ENCODE measurements at regions not wholly inside any gene's neighbourhood (a gene's known extent, or its start where the extent isn't known, plus 50 kb on each side); places are given as distances from the start of the nearest gene placed in this dataset.
"Not testable (repeated sequence)": the region's sequence is repeated elsewhere in the genome, so short reads cannot be mapped to it uniquely, and the experiment has no call there.

DNA sequence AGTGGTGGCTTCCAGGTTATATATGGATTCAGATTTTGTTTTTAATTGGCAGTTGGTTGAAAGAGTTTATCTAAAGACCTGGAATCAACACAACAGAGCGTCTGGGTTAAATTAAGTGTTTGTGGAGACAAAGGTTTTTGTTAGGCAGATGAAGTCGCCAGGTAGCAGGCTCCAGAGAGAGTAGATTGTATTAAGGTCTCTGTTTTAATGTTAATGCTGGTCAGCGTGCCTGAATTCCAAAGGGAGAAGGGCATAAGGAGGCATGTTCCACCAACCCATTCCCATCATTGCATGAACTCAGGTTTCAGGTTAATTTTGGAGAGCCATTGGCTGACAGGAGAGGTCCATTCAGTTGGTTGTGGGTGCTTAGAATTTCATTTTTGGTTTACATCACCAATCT, 744.1 kb upstream of the GJE1 start:
- DNase-seq (ENCODE audit: low spot score) = no peak
- Histone ChIP-seq H3K4me3 (no peak overlapping the region), H3K27me3 (replicated peaks; ENCODE audit: insufficient read depth) (no peaks in the 10 kb centered on the region), H3K36me3 (no peaks in the 10 kb centered on the region), H3K4me1 (replicated peaks) (no peaks in the 10 kb centered on the region), H3K27ac (no peak overlapping the region), H3K9me3 (no peaks in the 10 kb centered on the region)
- no peak for TF ChIP-seq POLR2A (IDR thresholded peaks at IDR 0.05)
- no peak for TF ChIP-seq POLR2AphosphoS5 (IDR thresholded peaks at IDR 0.05)
- TF ChIP-seq, protein P1, sequence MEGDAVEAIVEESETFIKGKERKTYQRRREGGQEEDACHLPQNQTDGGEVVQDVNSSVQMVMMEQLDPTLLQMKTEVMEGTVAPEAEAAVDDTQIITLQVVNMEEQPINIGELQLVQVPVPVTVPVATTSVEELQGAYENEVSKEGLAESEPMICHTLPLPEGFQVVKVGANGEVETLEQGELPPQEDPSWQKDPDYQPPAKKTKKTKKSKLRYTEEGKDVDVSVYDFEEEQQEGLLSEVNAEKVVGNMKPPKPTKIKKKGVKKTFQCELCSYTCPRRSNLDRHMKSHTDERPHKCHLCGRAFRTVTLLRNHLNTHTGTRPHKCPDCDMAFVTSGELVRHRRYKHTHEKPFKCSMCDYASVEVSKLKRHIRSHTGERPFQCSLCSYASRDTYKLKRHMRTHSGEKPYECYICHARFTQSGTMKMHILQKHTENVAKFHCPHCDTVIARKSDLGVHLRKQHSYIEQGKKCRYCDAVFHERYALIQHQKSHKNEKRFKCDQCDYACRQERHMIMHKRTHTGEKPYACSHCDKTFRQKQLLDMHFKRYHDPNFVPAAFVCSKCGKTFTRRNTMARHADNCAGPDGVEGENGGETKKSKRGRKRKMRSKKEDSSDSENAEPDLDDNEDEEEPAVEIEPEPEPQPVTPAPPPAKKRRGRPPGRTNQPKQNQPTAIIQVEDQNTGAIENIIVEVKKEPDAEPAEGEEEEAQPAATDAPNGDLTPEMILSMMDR (IDR thresholded peaks at IDR 0.05) = no peak
- WGBS = 97% methylated on average over 3 of the region's 3 CpGs
- intact Hi-C loops (cut with DNase I) = no loop called here

DNA sequence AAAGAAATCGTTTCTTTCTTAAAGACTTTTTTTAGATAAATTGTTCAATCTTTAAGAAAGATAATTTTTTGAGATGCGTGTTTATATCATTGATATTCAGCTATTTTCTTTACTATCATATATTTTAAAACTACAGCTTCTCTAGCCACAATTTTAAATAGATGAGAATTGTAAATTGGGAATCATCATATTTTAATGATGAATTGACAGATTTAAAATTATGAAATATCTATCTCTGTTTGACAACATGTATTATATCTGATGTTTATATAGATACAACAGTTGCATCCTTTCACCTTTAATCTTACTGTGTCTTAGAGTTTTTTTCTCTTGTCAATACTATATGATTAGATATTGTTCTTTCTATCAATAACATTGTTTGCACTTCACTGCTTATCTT, 762.3 kb upstream of the GJE1 start:
- no peak for DNase-seq (ENCODE audit: low spot score)
- no peaks in the 10 kb centered on the region for H3K4me1 ChIP-seq (replicated peaks)
- TF ChIP-seq POLR2A (IDR thresholded peaks at IDR 0.05) (no peak), POLR2AphosphoS5 (IDR thresholded peaks at IDR 0.05) (no peak)
- TF ChIP-seq, protein P1 (IDR thresholded peaks at IDR 0.05) = no peak
- H3K27ac ChIP-seq = no peak overlapping the region
- H3K4me3 ChIP-seq = no peak overlapping the region
- whole genome bisulfite sequencing = 95% methylated on average over 2 of the region's 2 CpGs
- no peaks in the 10 kb centered on the region for H3K36me3 ChIP-seq
- no peaks in the 10 kb centered on the region for H3K27me3 ChIP-seq (replicated peaks; ENCODE audit: insufficient read depth)
- H3K9me3 ChIP-seq = no peaks in the 10 kb centered on the region
- intact Hi-C loops (cut with DNase I) = no loop called here

DNA sequence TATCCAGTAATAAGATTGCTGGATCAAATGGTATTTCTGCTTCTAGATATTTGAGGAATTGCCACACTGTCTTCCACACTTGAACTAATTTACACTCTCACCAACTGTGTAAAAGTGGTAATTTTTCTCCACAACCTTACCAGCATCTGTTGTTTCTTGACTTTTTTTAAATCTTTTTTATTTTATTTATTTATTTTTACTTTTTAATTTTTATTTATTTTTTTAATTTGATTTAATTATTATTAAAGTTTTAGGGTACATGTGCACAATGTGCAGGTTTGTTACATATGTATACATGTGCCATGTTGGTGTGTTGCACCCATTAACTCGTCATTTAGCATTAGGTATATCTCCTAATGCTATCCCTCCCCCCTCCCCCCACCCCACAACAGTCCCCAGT, 765.9 kb upstream of the GJE1 start:
- H3K27me3 ChIP-seq (replicated peaks; ENCODE audit: insufficient read depth); H3K4me3 ChIP-seq; DNase-seq (ENCODE audit: low spot score); intact Hi-C loops (cut with DNase I); H3K4me1 ChIP-seq (replicated peaks); H3K36me3 ChIP-seq; H3K9me3 ChIP-seq; H3K27ac ChIP-seq: not testable (repeated sequence)
- 100% methylated on average over 1 of the region's 1 CpG for WGBS

DNA sequence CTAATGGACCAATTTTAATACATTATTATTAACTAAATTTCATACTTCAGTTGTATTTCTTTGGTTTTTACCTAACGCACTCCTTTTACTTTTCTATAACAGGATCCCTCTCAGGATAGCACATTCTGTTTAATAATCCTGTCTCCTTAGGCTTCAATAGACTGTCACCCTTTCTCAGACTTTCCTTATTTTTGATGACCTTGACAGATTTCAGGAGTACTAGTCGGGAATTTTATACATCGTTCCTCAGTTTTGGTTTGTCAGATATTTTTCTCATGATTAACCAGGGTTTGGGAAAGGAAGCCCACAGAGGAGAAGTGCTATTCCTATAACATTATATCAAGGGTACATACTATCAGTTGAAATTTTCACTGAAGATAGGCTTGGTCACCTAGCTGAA, 768.0 kb upstream of the GJE1 start:
- Histone ChIP-seq H3K9me3 (no peaks in the 10 kb centered on the region), H3K27ac (no peak overlapping the region), H3K4me3 (no peak overlapping the region), H3K27me3 (replicated peaks; ENCODE audit: insufficient read depth) (no peaks in the 10 kb centered on the region), H3K36me3 (no peaks in the 10 kb centered on the region), H3K4me1 (replicated peaks) (no peaks in the 10 kb centered on the region)
- 90% methylated on average over 3 of the region's 3 CpGs for WGBS
- TF ChIP-seq, protein P1 (IDR thresholded peaks at IDR 0.05) = no peak
- TF ChIP-seq POLR2AphosphoS5 (IDR thresholded peaks at IDR 0.05) (no peak), POLR2A (IDR thresholded peaks at IDR 0.05) (no peak)
- DNase-seq (ENCODE audit: low spot score) = no peak
- intact Hi-C loops (cut with DNase I) = no loop called here

DNA sequence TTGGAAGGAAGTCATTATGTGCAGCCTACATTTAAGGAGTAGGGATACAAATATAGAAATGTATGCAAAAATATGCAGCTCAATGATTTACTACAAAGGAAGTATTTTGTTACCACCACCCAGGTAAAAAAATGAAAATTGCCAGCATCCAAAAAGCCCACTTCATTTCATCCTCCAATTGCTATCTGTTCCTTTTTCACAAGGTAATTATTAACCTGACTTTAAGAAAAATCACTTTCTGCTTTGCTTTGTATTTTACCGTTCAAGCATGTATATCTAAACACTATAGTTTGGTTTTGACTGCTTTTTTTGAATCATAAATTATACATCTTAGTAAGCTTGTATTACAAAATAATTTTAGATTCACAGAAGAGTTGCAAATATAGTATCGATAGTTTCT, 768.5 kb upstream of the GJE1 start:
- Histone ChIP-seq H3K27me3 (replicated peaks; ENCODE audit: insufficient read depth) (no peaks in the 10 kb centered on the region), H3K4me3 (no peak overlapping the region), H3K27ac (no peak overlapping the region), H3K9me3 (no peaks in the 10 kb centered on the region), H3K4me1 (replicated peaks) (no peaks in the 10 kb centered on the region), H3K36me3 (no peaks in the 10 kb centered on the region)
- intact Hi-C loops (cut with DNase I) = no loop called here
- TF ChIP-seq, protein P1 (IDR thresholded peaks at IDR 0.05) = no peak
- TF ChIP-seq POLR2AphosphoS5 (IDR thresholded peaks at IDR 0.05) (no peak), POLR2A (IDR thresholded peaks at IDR 0.05) (no peak)
- 77% methylated on average over 2 of the region's 2 CpGs for WGBS
- DNase-seq (ENCODE audit: low spot score) = no peak
